Thoracic aorta (tissue), 2 donors: ENCODE measurements at regions not wholly inside any gene's neighbourhood (a gene's known extent, or its start where the extent isn't known, plus 50 kb on each side); places are given as distances from the start of the nearest gene placed in this dataset.
"Not testable (repeated sequence)": the region's sequence is repeated elsewhere in the genome, so short reads cannot be mapped to it uniquely, and the experiment has no call there.

ENCODE experiments used
- ATAC-seq: fragments of 150-250 bp; one replicate; pipeline ENCODE4 v1.8.0; 2017; ENCODE audit warnings: low read depth; ENCODE audit not compliant: insufficient number of reproducible peaks, low FRiP score
- DNase-seq: peaks from one replicate; pipeline ENCODE4 v3.0.0-alpha.2; 2020; ENCODE audit warnings: low spot score
- H3K27ac ChIP-seq, 2 donors: fragments of 200-600 bp; sonication (generic); 1 replicate in 1 of 2; 2 replicates in 1 of 2; pipeline ENCODE4 v1.5.1; 2016; ENCODE audit warnings: mild to moderate bottlenecking in 2 of 2, moderate library complexity in 2 of 2
- H3K27me3 ChIP-seq: fragments of 200-600 bp; sonication (generic); replicated peaks from 2 replicates; pipeline ENCODE4 v1.6.0; 2016; ENCODE audit warnings: mild to moderate bottlenecking; ENCODE audit not compliant: insufficient read depth
- H3K36me3 ChIP-seq: fragments of 200-600 bp; sonication (generic); one replicate; pipeline ENCODE4 v1.5.1; 2016
- H3K4me1 ChIP-seq, 2 donors: fragments of 200-600 bp; sonication (generic); 1 replicate in 1 of 2; 2 replicates in 1 of 2; pipeline versions ENCODE4 v1.5.1 to v1.6.0; 2016; ENCODE audit warnings: low read depth in 2 of 2, mild to moderate bottlenecking in 1 of 2; ENCODE audit not compliant: control insufficient read depth in 1 of 2
- H3K4me3 ChIP-seq: fragments of 200-600 bp; sonication (generic); 2 replicates; pipeline ENCODE4 v1.5.1; 2016; ENCODE audit warnings: mild to moderate bottlenecking
- H3K9me3 ChIP-seq: fragments of 200-600 bp; sonication (generic); 2 replicates; pipeline ENCODE4 v1.5.1; 2016
- CTCF ChIP-seq: fragments of 200-600 bp; sonication (generic); IDR thresholded peaks from one replicate; pipeline ENCODE4 v1.5.1; 2019; ENCODE audit warnings: antibody characterized with exemption

- Histone ChIP-seq H3K9me3 (no peaks in the 10 kb centered on the region), H3K27ac (no peak overlapping the region), H3K4me3 (no peak overlapping the region), H3K27me3 (no peaks in the 10 kb centered on the region), H3K36me3 (no peaks in the 10 kb centered on the region), H3K4me1 (no peaks in the 10 kb centered on the region)
- no peak for TF ChIP-seq CTCF
- ATAC-seq (no peak), DNase-seq (no peak)
These were observed 405.7 kb upstream of the SLC10A2 start for GRCh38 chr13:103471896-103472295.

GRCh38 chr13:103469771-103470170, 403.6 kb upstream of the SLC10A2 start:
- no peak for ATAC-seq

GRCh38 chr13:103466761-103467160, 400.5 kb upstream of the SLC10A2 start:
- H3K9me3 ChIP-seq = no peaks in the 10 kb centered on the region
- no peaks in the 10 kb centered on the region for H3K27me3 ChIP-seq
- DNase-seq (no peak), ATAC-seq (no peak)
- TF ChIP-seq CTCF = no peak
- H3K4me3 ChIP-seq = no peak overlapping the region
- H3K36me3 ChIP-seq = no peaks in the 10 kb centered on the region
- no peak overlapping the region for H3K27ac ChIP-seq
- no peaks in the 10 kb centered on the region for H3K4me1 ChIP-seq

More at GRCh38 chr13:103469771-103470170, 403.6 kb upstream of the SLC10A2 start:
- Histone ChIP-seq H3K27me3 (no peaks in the 10 kb centered on the region), H3K9me3 (no peaks in the 10 kb centered on the region), H3K36me3 (no peaks in the 10 kb centered on the region), H3K27ac (no peak overlapping the region), H3K4me1 (no peaks in the 10 kb centered on the region), H3K4me3 (no peak overlapping the region)
- TF ChIP-seq CTCF = no peak
- no peak for DNase-seq

GRCh38 chr13:103460246-103460645, 394.0 kb upstream of the SLC10A2 start:
- not testable (repeated sequence) for H3K27me3 ChIP-seq, H3K4me1 ChIP-seq, DNase-seq, H3K4me3 ChIP-seq, H3K9me3 ChIP-seq, H3K27ac ChIP-seq, ATAC-seq, H3K36me3 ChIP-seq

- ATAC-seq, H3K27me3 ChIP-seq: not testable (repeated sequence)
These were observed 390.8 kb upstream of the SLC10A2 start for GRCh38 chr13:103457050-103457449.

GRCh38 chr13:103451656-103452055, 385.4 kb upstream of the SLC10A2 start:
- Histone ChIP-seq H3K36me3 (no peaks in the 10 kb centered on the region), H3K9me3 (no peaks in the 10 kb centered on the region), H3K27ac (no peak overlapping the region), H3K4me1 (no peaks in the 10 kb centered on the region), H3K27me3 (no peaks in the 10 kb centered on the region), H3K4me3 (no peak overlapping the region)
- no peak for TF ChIP-seq CTCF
- no peak for DNase-seq
- ATAC-seq = no peak

More at GRCh38 chr13:103457050-103457449, 390.8 kb upstream of the SLC10A2 start:
- not testable (repeated sequence) for H3K27ac ChIP-seq, H3K9me3 ChIP-seq, H3K36me3 ChIP-seq, DNase-seq, H3K4me3 ChIP-seq, H3K4me1 ChIP-seq
